Ureter (tissue), 1 donor: ENCODE measurements at regions not wholly inside any gene's neighbourhood (a gene's known extent, or its start where the extent isn't known, plus 50 kb on each side); places are given as distances from the start of the nearest gene placed in this dataset.

Experiments
- DNase-seq: peaks from one replicate; pipeline ENCODE4 v3.0.0-alpha.2; 2020; ENCODE audit warnings: low spot score
- donor health status: DM: yes; HTN: yes; CAD: no.

- DNase-seq: no peak
These were observed 77.4 kb downstream of the NCOR2 start for GRCh38 chr12:124489915-124490583.

- DNase-seq: no peak
These were observed 78.2 kb downstream of the NCOR2 start for GRCh38 chr12:124489220-124489619.

GRCh38 chr12:124488520-124488919 is 78.9 kb downstream of the NCOR2 start:
- DNase-seq: no peak

- DNase-seq: no peak
These were observed 79.6 kb downstream of the NCOR2 start for GRCh38 chr12:124487834-124488165.

GRCh38 chr12:124487066-124487833 is 80.2 kb downstream of the NCOR2 start:
- no peak for DNase-seq

GRCh38 chr12:124486346-124486963 is 81.0 kb downstream of the NCOR2 start:
- no peak for DNase-seq

GRCh38 chr12:124485371-124485770 is 82.0 kb downstream of the NCOR2 start:
- DNase-seq: no peak

- no peak for DNase-seq
These were observed 82.9 kb downstream of the NCOR2 start for GRCh38 chr12:124484526-124484953.

- DNase-seq: no peak
These were observed 83.3 kb downstream of the NCOR2 start for GRCh38 chr12:124484067-124484466.

- no peak for DNase-seq
These were observed 84.3 kb downstream of the NCOR2 start for GRCh38 chr12:124482901-124483799.

GRCh38 chr12:124482567-124482893 is 84.9 kb downstream of the NCOR2 start:
- DNase-seq: no peak

- no peak for DNase-seq
These were observed 85.4 kb downstream of the NCOR2 start for GRCh38 chr12:124481772-124482566.

GRCh38 chr12:124481257-124481750 is 86.1 kb downstream of the NCOR2 start:
- no peak for DNase-seq

- DNase-seq: no peak
These were observed 86.7 kb downstream of the NCOR2 start for GRCh38 chr12:124480469-124481256.

- no peak for DNase-seq
These were observed 87.5 kb downstream of the NCOR2 start for GRCh38 chr12:124479680-124480468.

GRCh38 chr12:124478985-124479645 is 88.3 kb downstream of the NCOR2 start:
- DNase-seq: no peak

- no peak for DNase-seq
These were observed 89.0 kb downstream of the NCOR2 start for GRCh38 chr12:124478416-124478815.

- DNase-seq: no peak
These were observed 90.1 kb downstream of the NCOR2 start for GRCh38 chr12:124477107-124477915.
